Transverse colon (tissue), 4 donors: ENCODE measurements at regions not wholly inside any gene's neighbourhood (a gene's known extent, or its start where the extent isn't known, plus 50 kb on each side); places are given as distances from the start of the nearest gene placed in this dataset.

Experiments used
- CTCF ChIP-seq, 5 experiments: fragments of 200-600 bp in 3 of 5; fragments of 450-650 bp in 2 of 5; sonication (generic) in 3 of 5; IDR thresholded peaks; 1 replicate in 2 of 5; 2 replicates in 3 of 5; pipeline ENCODE4 v1.5.1; 2016 to 2017; ENCODE audit warnings: antibody characterized with exemption in 5 of 5, inconsistent platforms in 3 of 5, mild to moderate bottlenecking in 2 of 5, moderate library complexity in 1 of 5
- POLR2A ChIP-seq: fragments of 450-650 bp; IDR thresholded peaks from one replicate; pipeline ENCODE4 v1.6.1; 2016; ENCODE audit warnings: antibody characterized with exemption, mild to moderate bottlenecking, moderate library complexity
- POLR2AphosphoS5 ChIP-seq, 3 donors: sonication (generic); formaldehyde crosslinking; IDR thresholded peaks; one replicate each; pipeline ENCODE4 v1.6.1; 2016; ENCODE audit warnings: antibody characterized with exemption in 3 of 3

- TF ChIP-seq CTCF (IDR thresholded peaks at IDR 0.05) (no peak), POLR2AphosphoS5 (IDR thresholded peaks at IDR 0.05) (no peak), POLR2A (no peak)
Observed at GRCh38 chr6:9977411-9977810, 437.5 kb downstream of the TFAP2A start.
